Endothelial cell of umbilical vein (primary cell): ENCODE measurements at regions not wholly inside any gene's neighbourhood (a gene's known extent, or its start where the extent isn't known, plus 50 kb on each side); places are given as distances from the start of the nearest gene placed in this dataset.
"Not testable (repeated sequence)": the region's sequence is repeated elsewhere in the genome, so short reads cannot be mapped to it uniquely, and the experiment has no call there.

Source experiments
- BruUV-seq: library from RNA; stranded (reverse); fragments of 400-500 nt; replicated peaks from 2 replicates; lab custom pipeline; 2021; lab: Mats Ljungman, UMichigan
- CTCF ChIA-PET: fragments of 300-600, 350-600 bp; sonication (Branson Sonifier 250); formaldehyde crosslinking; loops from one replicate; lab custom pipeline; 2021; ENCODE audit warnings: antibody characterized with exemption, inconsistent platforms; lab: Charles Lee
- POLR2A ChIA-PET: fragments of 300-600, 350-600 bp; sonication (Branson Sonifier 250); formaldehyde crosslinking; loops from one replicate; lab custom pipeline; 2021; ENCODE audit warnings: antibody characterized with exemption, inconsistent platforms; lab: Charles Lee
- DNase-seq: peaks from one replicate; pipeline ENCODE4 v3.0.0-alpha.2; 2011; ENCODE audit warnings: low read depth, low spot score
- FAIRE-seq: peaks from 2 replicates; lab custom pipeline; 2011; peaks lifted over from hg19 to GRCh38; lab: Jason Lieb, UNC
- H2AFZ ChIP-seq: 2 replicates; pipeline ENCODE4 v1.6.0; 2012; ENCODE audit warnings: low read depth, low read length, control low read depth, inconsistent platforms
- H3K27ac ChIP-seq: 2 replicates; pipeline ENCODE4 v1.5.1; 2011; ENCODE audit warnings: low read depth, mild to moderate bottlenecking, control low read depth, low read length, moderate library complexity; ENCODE audit not compliant: insufficient read depth
- H3K27me3 ChIP-seq, 2 experiments: 2 replicates each; pipeline versions ENCODE4 v1.6.0 to v1.6.1; 2011; ENCODE audit warnings: low read length in 2 of 2, mixed read lengths in 1 of 2; ENCODE audit not compliant: control insufficient read depth in 2 of 2, insufficient read depth in 2 of 2
- H3K36me3 ChIP-seq, 2 experiments: 2 replicates in 1 of 2; 3 replicates in 1 of 2; pipeline ENCODE4 v1.5.1; 2011; ENCODE audit warnings: low read length in 2 of 2, mild to moderate bottlenecking in 1 of 2, moderate library complexity in 1 of 2; ENCODE audit not compliant: control insufficient read depth in 2 of 2, insufficient read depth in 2 of 2; ENCODE audit errors: extremely low read depth in 1 of 2
- H3K4me1 ChIP-seq: 3 replicates; pipeline ENCODE4 v1.5.1; 2011; ENCODE audit warnings: mild to moderate bottlenecking, low read length; ENCODE audit not compliant: control insufficient read depth, insufficient read depth; ENCODE audit errors: extremely low read depth
- H3K4me2 ChIP-seq: 2 replicates; pipeline ENCODE4 v1.6.1; 2011; ENCODE audit warnings: low read length, control low read depth, mixed read lengths; ENCODE audit not compliant: insufficient read depth
- H3K4me3 ChIP-seq, 3 experiments: fragments of 200-600 bp in 1 of 3; sonication (generic), shearing (Covaris generic) in 1 of 3; replicated peaks in 1 of 3; 2 replicates each; pipeline ENCODE4 v1.5.1; 2011 to 2016; ENCODE audit warnings: control low read depth in 3 of 3, low read length in 3 of 3, mild to moderate bottlenecking in 2 of 3, inconsistent platforms in 1 of 3, low read depth in 1 of 3, moderate library complexity in 1 of 3; ENCODE audit not compliant: insufficient read depth in 1 of 3
- H3K79me2 ChIP-seq: 2 replicates; pipeline ENCODE4 v1.6.0; 2012; ENCODE audit warnings: low read length, inconsistent platforms; ENCODE audit not compliant: control insufficient read depth, insufficient read depth
- H3K9ac ChIP-seq: replicated peaks from 2 replicates; pipeline ENCODE3; 2011; ENCODE audit warnings: low read length, control low read depth; ENCODE audit not compliant: insufficient read depth; ENCODE audit errors: extremely low read depth
- H3K9me1 ChIP-seq: replicated peaks from 3 replicates; pipeline ENCODE4 v1.6.0; 2011; ENCODE audit warnings: mild to moderate bottlenecking, low read length; ENCODE audit not compliant: control insufficient read depth, insufficient read depth; ENCODE audit errors: extremely low read depth
- H3K9me3 ChIP-seq: replicated peaks from 2 replicates; pipeline ENCODE4 v1.5.1; 2012; ENCODE audit warnings: low read length, inconsistent platforms; ENCODE audit not compliant: control insufficient read depth, insufficient read depth
- H4K20me1 ChIP-seq: replicated peaks from 2 replicates; pipeline ENCODE3; 2011; ENCODE audit warnings: mild to moderate bottlenecking, low read length; ENCODE audit not compliant: control insufficient read depth, insufficient read depth; ENCODE audit errors: extremely low read depth
- CTCF ChIP-seq, 2 donors: IDR thresholded peaks; 1 replicate in 1 of 2; 2 replicates in 1 of 2; pipeline ENCODE4 v1.5.1; 2011; ENCODE audit warnings: low read length in 2 of 2, mild to moderate bottlenecking in 2 of 2, moderate library complexity in 2 of 2, control low read depth in 1 of 2, inconsistent platforms in 1 of 2, low read depth in 1 of 2; ENCODE audit not compliant: insufficient read depth in 1 of 2; ENCODE audit errors: extremely low read depth in 1 of 2
- EZH2 ChIP-seq: IDR thresholded peaks from 2 replicates; pipeline ENCODE4 v1.6.1; 2012; ENCODE audit warnings: borderline replicate concordance, low read depth, mild to moderate bottlenecking, moderate library complexity, low read length, inconsistent platforms; ENCODE audit not compliant: severe bottlenecking
- FOS ChIP-seq: IDR thresholded peaks from 2 replicates; pipeline ENCODE4 v1.6.1; 2011; ENCODE audit warnings: mild to moderate bottlenecking, low read length, moderate library complexity, borderline replicate concordance; ENCODE audit not compliant: insufficient read depth
- GATA2 ChIP-seq: IDR thresholded peaks from 2 replicates; pipeline ENCODE4 v1.7.0; 2011; ENCODE audit warnings: low read depth, mild to moderate bottlenecking, moderate library complexity, mixed read lengths, low read length; ENCODE audit not compliant: insufficient read length, insufficient read depth
- JUN ChIP-seq: IDR thresholded peaks from 2 replicates; pipeline ENCODE4 v1.6.1; 2011; ENCODE audit warnings: borderline replicate concordance, low read depth; ENCODE audit not compliant: insufficient read length, insufficient read depth
- MAX ChIP-seq: IDR thresholded peaks from 2 replicates; pipeline ENCODE4 v1.6.1; 2011; ENCODE audit not compliant: insufficient read depth, insufficient read length
- MYC ChIP-seq: IDR thresholded peaks from one replicate; pipeline ENCODE4 v1.6.1; 2011; ENCODE audit warnings: mild to moderate bottlenecking, low read depth, low read length
- POLR2A ChIP-seq: IDR thresholded peaks from 2 replicates; pipeline ENCODE4 v1.6.1; 2012; ENCODE audit warnings: low read depth, mild to moderate bottlenecking, control low read depth, low read length
- POLR2AphosphoS5 ChIP-seq: IDR thresholded peaks from 2 replicates; pipeline ENCODE4 v1.6.1; 2012; ENCODE audit warnings: low read depth, mild to moderate bottlenecking, control low read depth, low read length, moderate library complexity; ENCODE audit not compliant: insufficient read depth
- dilution Hi-C: fragments of 300-500 bp; cut with MboI; formaldehyde crosslinking; loops from one replicate; pipeline ENCODE4 v1.15.0; 2019; ENCODE audit warnings: low sequenced_read_pairs; ENCODE audit not compliant: extremely low pct_ligation_motif_present
- intact Hi-C: fragments of 100-400 bp; cut with micrococcal nuclease; formaldehyde crosslinking; loops from one replicate; pipeline ENCODE4 v1.10.0; 2022

GRCh38 chr2:7438855-7439254 lies 521.6 kb downstream of the RNF144A start:
- FAIRE-seq (no peak), DNase-seq (no peak)
- dilution Hi-C loops: no loop called here
- Histone ChIP-seq H3K79me2 (no peaks in the 10 kb centered on the region), H3K9ac (no peak overlapping the region), H3K36me3 (no peaks in the 10 kb centered on the region), H3K4me3 (no peak overlapping the region), H3K9me3 (no peaks in the 10 kb centered on the region), H3K27me3 (no peaks in the 10 kb centered on the region), H3K27ac (no peak overlapping the region), H2AFZ (no peak overlapping the region), H4K20me1 (no peaks in the 10 kb centered on the region), H3K4me2 (no peak overlapping the region), H3K4me1 (no peaks in the 10 kb centered on the region), H3K9me1 (no peaks in the 10 kb centered on the region)
- ChIA-PET CTCF (no interaction called here), POLR2A (no interaction called here)
- no TSS peak for BruUV-seq
- intact Hi-C loops: no loop called here
- TF ChIP-seq JUN (no peak), MAX (no peak)

GRCh38 chr2:7440977-7441376 lies 523.8 kb downstream of the RNF144A start:
- DNase-seq (no peak), FAIRE-seq (no peak)
- no peak overlapping the region for H3K4me3 ChIP-seq
- no peaks in the 10 kb centered on the region for H3K4me1 ChIP-seq
- intact Hi-C loops: no loop called here
- no peak overlapping the region for H3K9ac ChIP-seq
- POLR2A ChIA-PET: no interaction called here
- no peaks in the 10 kb centered on the region for H3K27me3 ChIP-seq
- H3K9me1 ChIP-seq: no peaks in the 10 kb centered on the region
- no peaks in the 10 kb centered on the region for H3K79me2 ChIP-seq
- H2AFZ ChIP-seq: no peak overlapping the region
- dilution Hi-C loops: no loop called here
- peaks cover 2% of the 10 kb centered on the region for H3K9me3 ChIP-seq
- no peak overlapping the region for H3K27ac ChIP-seq
- TF ChIP-seq POLR2AphosphoS5 (no peak), GATA2 (no peak), MAX (no peak), MYC (no peak), CTCF (IDR thresholded peaks at IDR 0.05; ENCODE audit: extremely low read depth in 1 of 2, insufficient read depth in 1 of 2, low read depth in 1 of 2, low read length in 2 of 2) (no peak), JUN (no peak), FOS (no peak), EZH2 (no peak), POLR2A (no peak)
- no peaks in the 10 kb centered on the region for H4K20me1 ChIP-seq
- BruUV-seq: no TSS peak
- CTCF ChIA-PET: no interaction called here
- no peak overlapping the region for H3K4me2 ChIP-seq
- no peaks in the 10 kb centered on the region for H3K36me3 ChIP-seq

GRCh38 chr2:7441841-7442240 lies 524.6 kb downstream of the RNF144A start:
- BruUV-seq, POLR2A ChIA-PET, H3K27ac ChIP-seq, H3K9me1 ChIP-seq, dilution Hi-C loops, intact Hi-C loops, H3K9ac ChIP-seq, FAIRE-seq, H3K27me3 ChIP-seq, H3K36me3 ChIP-seq, H2AFZ ChIP-seq, H3K4me3 ChIP-seq, H3K9me3 ChIP-seq, H3K4me2 ChIP-seq, H3K79me2 ChIP-seq, H3K4me1 ChIP-seq, H4K20me1 ChIP-seq, DNase-seq, CTCF ChIA-PET: not testable (repeated sequence)
